Fibroblast of lung (primary cell): ENCODE measurements at regions not wholly inside any gene's neighbourhood (a gene's known extent, or its start where the extent isn't known, plus 50 kb on each side); places are given as distances from the start of the nearest gene placed in this dataset.

ENCODE experiments used
- EZH2 ChIP-seq: IDR thresholded peaks from 2 replicates; pipeline ENCODE4 v1.5.1; 2012; ENCODE audit warnings: low read length, control low read depth, mild to moderate bottlenecking; ENCODE audit errors: missing control alignments
- TF ChIP-seq, protein P1 (sequence below), 2 donors: IDR thresholded peaks in 1 of 2; conservative IDR thresholded peaks in 1 of 2; 1 replicate in 1 of 2; 2 replicates in 1 of 2; pipeline ENCODE4 v1.5.1; 2011 to 2012; ENCODE audit warnings: low read length in 2 of 2, control low read depth in 1 of 2, inconsistent platforms in 1 of 2, low read depth in 1 of 2, mild to moderate bottlenecking in 1 of 2

DNA sequence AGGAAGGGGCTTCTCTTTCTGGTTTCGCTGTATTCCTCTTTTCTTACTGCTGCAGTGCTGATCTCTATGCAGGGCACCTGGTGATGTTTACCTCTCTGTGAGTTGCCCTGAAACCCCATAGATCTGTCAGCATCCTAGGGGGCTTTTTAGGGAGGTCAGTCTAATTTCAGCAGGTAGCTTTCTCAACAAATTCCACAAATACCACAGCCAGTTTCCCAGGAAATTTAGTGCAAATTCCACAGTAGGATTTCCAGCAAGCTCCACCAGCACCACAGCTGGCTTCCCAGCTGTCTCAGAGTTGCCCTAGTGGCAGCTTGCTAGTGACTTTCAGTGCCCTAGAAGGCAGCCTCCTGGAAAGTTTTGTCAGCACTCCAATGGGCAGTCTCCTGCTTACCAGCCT lies 379.1 kb upstream of the SMC2 start:
- TF ChIP-seq, protein P1, sequence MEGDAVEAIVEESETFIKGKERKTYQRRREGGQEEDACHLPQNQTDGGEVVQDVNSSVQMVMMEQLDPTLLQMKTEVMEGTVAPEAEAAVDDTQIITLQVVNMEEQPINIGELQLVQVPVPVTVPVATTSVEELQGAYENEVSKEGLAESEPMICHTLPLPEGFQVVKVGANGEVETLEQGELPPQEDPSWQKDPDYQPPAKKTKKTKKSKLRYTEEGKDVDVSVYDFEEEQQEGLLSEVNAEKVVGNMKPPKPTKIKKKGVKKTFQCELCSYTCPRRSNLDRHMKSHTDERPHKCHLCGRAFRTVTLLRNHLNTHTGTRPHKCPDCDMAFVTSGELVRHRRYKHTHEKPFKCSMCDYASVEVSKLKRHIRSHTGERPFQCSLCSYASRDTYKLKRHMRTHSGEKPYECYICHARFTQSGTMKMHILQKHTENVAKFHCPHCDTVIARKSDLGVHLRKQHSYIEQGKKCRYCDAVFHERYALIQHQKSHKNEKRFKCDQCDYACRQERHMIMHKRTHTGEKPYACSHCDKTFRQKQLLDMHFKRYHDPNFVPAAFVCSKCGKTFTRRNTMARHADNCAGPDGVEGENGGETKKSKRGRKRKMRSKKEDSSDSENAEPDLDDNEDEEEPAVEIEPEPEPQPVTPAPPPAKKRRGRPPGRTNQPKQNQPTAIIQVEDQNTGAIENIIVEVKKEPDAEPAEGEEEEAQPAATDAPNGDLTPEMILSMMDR (conservative IDR thresholded peaks at IDR 0.05 in 1 of 2, IDR thresholded peaks at IDR 0.05 in 1 of 2; ENCODE audit: low read depth in 1 of 2, low read length in 2 of 2), result no peak
- TF ChIP-seq EZH2, result no peak
